ENCODE measurements at regions not wholly inside any gene's neighbourhood (a gene's known extent, or its start where the extent isn't known, plus 50 kb on each side); places are given as distances from the start of the nearest gene placed in this dataset.

- Histone ChIP-seq H3K9ac (ENCODE audit: insufficient read depth in 1 of 2, low read length in 2 of 2) (no peak overlapping the region), H3K4me3 (no peak overlapping the region), H3K9me3 (ENCODE audit: control insufficient read depth in 4 of 4, insufficient read depth in 3 of 4, low read length in 3 of 4) (peaks cover 0 to 4% (median 0%) of the 10 kb centered on the region in 4 donors), H3K27me3 (ENCODE audit: control insufficient read depth in 3 of 3, insufficient read depth in 3 of 3, low read length in 2 of 3) (no peaks in the 10 kb centered on the region), H3K4me1 (ENCODE audit: control insufficient read depth in 5 of 5, insufficient read depth in 5 of 5, low read length in 5 of 5) (no peaks in the 10 kb centered on the region), H3K36me3 (ENCODE audit: control insufficient read depth in 4 of 4, insufficient read depth in 4 of 4, low read length in 4 of 4) (no peaks in the 10 kb centered on the region), H3K27ac (ENCODE audit: low read depth in 1 of 2, low read length in 1 of 2) (no peak overlapping the region)
- WGBS, 2 donors, result 85 to 93% methylated on average over 4 of the region's 4 CpGs
- TF ChIP-seq CTCF (IDR thresholded peaks at IDR 0.05; ENCODE audit: control extremely low read depth, extremely low read depth), result no peak
- ATAC-seq (ENCODE audit: insufficient read depth, low FRiP score), result no peak
- no peak for DNase-seq
Measured at GRCh38 chr6:93498713-93499112, 79.4 kb upstream of the EPHA7 start.

GRCh38 chr6:93496548-93496947 lies 77.2 kb upstream of the EPHA7 start:
- TF ChIP-seq CTCF (IDR thresholded peaks at IDR 0.05; ENCODE audit: control extremely low read depth, extremely low read depth), result no peak
- WGBS, 2 donors, result 21 to 33% methylated on average over 2 of the region's 2 CpGs

GRCh38 chr6:93494057-93494456 lies 74.7 kb upstream of the EPHA7 start:
- Histone ChIP-seq H3K4me3 (no peak overlapping the region), H3K9ac (ENCODE audit: insufficient read depth in 1 of 2, low read length in 2 of 2) (no peak overlapping the region), H3K27me3 (ENCODE audit: control insufficient read depth in 3 of 3, insufficient read depth in 3 of 3, low read length in 2 of 3) (no peaks in the 10 kb centered on the region), H3K4me1 (ENCODE audit: control insufficient read depth in 5 of 5, insufficient read depth in 5 of 5, low read length in 5 of 5) (no peaks in the 10 kb centered on the region), H3K9me3 (ENCODE audit: control insufficient read depth in 4 of 4, insufficient read depth in 3 of 4, low read length in 3 of 4) (no peaks in the 10 kb centered on the region), H3K27ac (ENCODE audit: low read depth in 1 of 2, low read length in 1 of 2) (no peak overlapping the region), H3K36me3 (ENCODE audit: control insufficient read depth in 4 of 4, insufficient read depth in 4 of 4, low read length in 4 of 4) (no peaks in the 10 kb centered on the region)
- WGBS, 2 donors, result 84 to 88% methylated on average over 3 of the region's 3 CpGs
- ATAC-seq (ENCODE audit: insufficient read depth, low FRiP score), result no peak
- no peak for DNase-seq
- TF ChIP-seq CTCF (IDR thresholded peaks at IDR 0.05; ENCODE audit: control extremely low read depth, extremely low read depth), result no peak

More at GRCh38 chr6:93496548-93496947, 77.2 kb upstream of the EPHA7 start:
- DNase-seq (peak in 2 of 3 donors; percentile 7 to 10), ATAC-seq (ENCODE audit: insufficient read depth, low FRiP score) (no peak)
- H3K9ac ChIP-seq (ENCODE audit: insufficient read depth in 1 of 2, low read length in 2 of 2), result no peak overlapping the region
- no peaks in the 10 kb centered on the region for H3K9me3 ChIP-seq (ENCODE audit: control insufficient read depth in 4 of 4, insufficient read depth in 3 of 4, low read length in 3 of 4)
- no peaks in the 10 kb centered on the region for H3K27me3 ChIP-seq (ENCODE audit: control insufficient read depth in 3 of 3, insufficient read depth in 3 of 3, low read length in 2 of 3)
- H3K36me3 ChIP-seq (ENCODE audit: control insufficient read depth in 4 of 4, insufficient read depth in 4 of 4, low read length in 4 of 4), result no peaks in the 10 kb centered on the region
- H3K4me3 ChIP-seq, result no peak overlapping the region
- H3K4me1 ChIP-seq (ENCODE audit: control insufficient read depth in 5 of 5, insufficient read depth in 5 of 5, low read length in 5 of 5), result no peaks in the 10 kb centered on the region
- no peak overlapping the region for H3K27ac ChIP-seq (ENCODE audit: low read depth in 1 of 2, low read length in 1 of 2)

- no peak for TF ChIP-seq CTCF (IDR thresholded peaks at IDR 0.05; ENCODE audit: control extremely low read depth, extremely low read depth)
- Histone ChIP-seq H3K27me3 (ENCODE audit: control insufficient read depth in 3 of 3, insufficient read depth in 3 of 3, low read length in 2 of 3) (no peaks in the 10 kb centered on the region), H3K9me3 (ENCODE audit: control insufficient read depth in 4 of 4, insufficient read depth in 3 of 4, low read length in 3 of 4) (no peaks in the 10 kb centered on the region), H3K27ac (ENCODE audit: low read depth in 1 of 2, low read length in 1 of 2) (no peak overlapping the region), H3K9ac (ENCODE audit: insufficient read depth in 1 of 2, low read length in 2 of 2) (no peak overlapping the region), H3K36me3 (ENCODE audit: control insufficient read depth in 4 of 4, insufficient read depth in 4 of 4, low read length in 4 of 4) (no peaks in the 10 kb centered on the region), H3K4me3 (no peak overlapping the region), H3K4me1 (ENCODE audit: control insufficient read depth in 5 of 5, insufficient read depth in 5 of 5, low read length in 5 of 5) (no peaks in the 10 kb centered on the region)
- DNase-seq (no peak), ATAC-seq (ENCODE audit: insufficient read depth, low FRiP score) (no peak)
- WGBS, 2 donors, result 80 to 90% methylated on average over 5 of the region's 5 CpGs
Measured at GRCh38 chr6:93474733-93475179, 55.4 kb upstream of the EPHA7 start.
